Activated gamma-delta T cell (primary cell): ENCODE measurements at regions not wholly inside any gene's neighbourhood (a gene's known extent, or its start where the extent isn't known, plus 50 kb on each side); places are given as distances from the start of the nearest gene placed in this dataset.

Experiments
- DNase-seq: peaks from one replicate; lab custom pipeline; 2025; lab: John Stamatoyannopoulos, UW

- no peak for DNase-seq
These were observed 312.9 kb downstream of the RRAGC start for GRCh38 chr1:38546636-38547035.

DNA sequence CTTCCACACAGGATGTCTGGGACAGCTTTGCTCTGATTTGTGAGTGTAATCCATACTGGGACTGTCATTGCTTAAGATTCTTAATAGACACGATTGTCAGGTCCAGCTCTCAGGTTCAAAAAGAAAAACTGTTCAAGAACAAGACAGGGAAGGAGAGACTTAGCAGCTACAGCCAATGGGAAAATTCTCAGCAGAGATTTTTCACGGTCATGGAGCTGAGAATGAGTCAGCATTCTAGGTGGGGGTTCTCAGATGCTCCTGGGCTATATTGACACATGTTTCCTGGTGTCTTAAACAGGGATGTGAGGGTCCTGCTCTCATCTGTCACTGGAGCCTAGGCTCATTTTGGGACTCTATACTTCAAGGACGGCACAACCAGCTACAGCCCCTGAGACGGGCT is 318.3 kb downstream of the RRAGC start:
- DNase-seq, result no peak

DNA sequence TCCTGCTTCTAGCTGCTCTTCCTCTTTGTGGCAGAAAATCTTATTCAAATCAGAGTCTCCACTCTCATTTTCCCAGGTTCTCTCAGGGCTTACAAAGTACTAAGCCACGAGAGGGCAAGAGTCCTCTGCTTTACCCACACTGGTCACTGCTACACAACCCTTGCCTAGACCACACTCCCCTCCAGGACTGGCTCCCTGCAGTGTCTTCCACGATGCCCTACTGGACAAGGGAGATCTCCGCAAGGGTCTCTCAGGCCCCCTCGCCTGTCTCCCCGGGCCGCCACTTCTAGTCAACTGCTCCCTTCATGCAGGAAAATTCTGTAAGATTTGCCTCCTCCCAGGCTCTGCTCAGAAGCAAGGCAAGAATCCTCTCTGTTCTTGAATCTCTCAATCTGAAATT is 319.6 kb downstream of the RRAGC start:
- no peak for DNase-seq

DNA sequence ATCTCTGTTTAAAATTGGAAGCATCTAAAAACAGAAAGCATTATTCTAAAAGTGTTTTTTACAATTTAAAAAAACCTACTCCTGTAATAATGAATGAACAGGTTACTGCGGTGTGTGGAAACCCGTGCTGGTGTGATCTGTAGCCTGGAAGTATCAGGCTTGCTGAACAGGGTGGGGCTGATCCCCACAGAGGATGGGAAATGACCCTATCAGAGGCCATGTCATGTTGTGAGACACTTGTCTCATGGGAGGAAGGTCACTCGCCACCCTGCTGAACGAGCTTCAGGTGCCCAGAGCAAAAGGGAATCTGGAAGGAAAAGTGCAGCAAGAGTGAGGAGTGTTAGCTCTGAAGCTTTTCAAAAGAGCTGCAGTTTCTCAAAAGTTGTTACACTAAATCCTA is 320.7 kb downstream of the RRAGC start:
- DNase-seq, result no peak

- no peak for DNase-seq
These were observed 323.5 kb downstream of the RRAGC start for GRCh38 chr1:38536089-38536488.

GRCh38 chr1:38534473-38534823 is 325.1 kb downstream of the RRAGC start:
- DNase-seq, result no peak

DNA sequence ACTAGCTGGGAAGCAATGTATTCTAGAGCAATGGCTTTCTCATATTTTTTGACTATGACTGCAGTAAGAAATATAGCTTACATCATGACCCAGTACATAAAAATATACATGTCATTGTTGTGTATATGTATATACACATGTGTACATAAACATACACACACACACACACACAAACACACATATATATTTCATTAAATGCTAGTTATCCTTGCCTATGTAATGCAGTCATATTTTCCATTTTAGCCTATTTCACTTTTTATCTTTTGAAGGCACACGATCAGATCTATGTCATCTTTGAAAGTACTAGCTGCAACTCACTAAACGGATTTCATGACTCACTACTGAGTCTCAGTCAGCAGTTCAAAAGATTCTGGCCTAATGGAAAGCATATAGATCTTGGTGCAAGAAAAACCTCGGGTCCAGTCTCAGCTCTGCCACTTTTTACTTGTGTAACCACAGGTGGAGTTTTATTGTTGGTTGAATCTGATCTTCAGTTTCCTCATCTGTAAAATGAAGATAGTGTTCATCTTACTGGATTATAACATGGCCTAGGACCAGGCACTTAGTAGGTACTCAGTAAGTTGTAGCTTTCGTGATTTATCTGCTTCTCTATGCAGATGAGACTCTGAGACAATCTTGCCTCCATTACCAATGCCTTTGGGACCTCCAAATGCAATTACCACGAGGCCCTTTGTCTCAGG is 325.6 kb downstream of the RRAGC start:
- DNase-seq, result no peak

DNA sequence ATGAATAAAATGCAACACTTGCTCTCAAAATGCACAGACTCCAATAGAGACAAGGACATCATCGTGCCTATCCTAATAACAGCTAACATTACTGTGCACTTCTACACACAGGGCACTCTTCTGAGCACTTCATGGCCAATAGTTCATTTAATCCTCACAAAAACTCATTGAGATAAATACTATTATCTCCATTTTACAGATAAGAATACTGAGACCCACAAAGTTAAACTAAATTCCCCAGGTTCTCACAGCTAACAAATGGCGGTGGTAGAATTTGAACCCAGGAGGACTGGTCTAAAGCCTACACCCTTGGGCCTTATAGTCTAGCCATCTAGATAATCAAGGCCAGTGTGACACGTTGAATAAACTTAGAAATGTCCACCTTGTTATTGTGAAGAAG is 328.6 kb downstream of the RRAGC start:
- DNase-seq, result no peak

GRCh38 chr1:38529946-38530345 is 329.6 kb downstream of the RRAGC start:
- no peak for DNase-seq

GRCh38 chr1:38529391-38529790 is 330.2 kb downstream of the RRAGC start:
- no peak for DNase-seq

DNA sequence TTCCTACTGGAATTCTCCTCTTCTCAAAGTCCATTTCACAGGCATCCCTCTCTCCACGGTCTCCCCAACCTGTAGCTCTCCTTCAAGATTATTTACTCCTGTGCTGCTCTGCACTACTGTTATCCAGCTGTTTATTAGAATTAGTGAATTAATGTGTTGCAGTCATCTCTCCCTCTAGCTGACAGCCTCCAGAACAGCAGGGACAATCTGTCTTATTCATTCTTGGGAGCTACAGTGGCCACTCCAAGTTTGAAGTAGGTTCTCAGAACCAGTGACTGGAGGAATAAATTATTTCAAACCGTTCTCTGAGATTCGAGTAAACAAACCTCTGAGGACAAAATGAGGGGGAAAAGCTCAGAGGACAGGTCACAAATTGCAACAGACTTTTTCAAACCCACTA is 330.9 kb downstream of the RRAGC start:
- DNase-seq, result no peak

GRCh38 chr1:38527373-38527966 is 332.1 kb downstream of the RRAGC start:
- DNase-seq, result no peak

GRCh38 chr1:38526046-38526445 is 333.5 kb downstream of the RRAGC start:
- DNase-seq, result no peak

DNA sequence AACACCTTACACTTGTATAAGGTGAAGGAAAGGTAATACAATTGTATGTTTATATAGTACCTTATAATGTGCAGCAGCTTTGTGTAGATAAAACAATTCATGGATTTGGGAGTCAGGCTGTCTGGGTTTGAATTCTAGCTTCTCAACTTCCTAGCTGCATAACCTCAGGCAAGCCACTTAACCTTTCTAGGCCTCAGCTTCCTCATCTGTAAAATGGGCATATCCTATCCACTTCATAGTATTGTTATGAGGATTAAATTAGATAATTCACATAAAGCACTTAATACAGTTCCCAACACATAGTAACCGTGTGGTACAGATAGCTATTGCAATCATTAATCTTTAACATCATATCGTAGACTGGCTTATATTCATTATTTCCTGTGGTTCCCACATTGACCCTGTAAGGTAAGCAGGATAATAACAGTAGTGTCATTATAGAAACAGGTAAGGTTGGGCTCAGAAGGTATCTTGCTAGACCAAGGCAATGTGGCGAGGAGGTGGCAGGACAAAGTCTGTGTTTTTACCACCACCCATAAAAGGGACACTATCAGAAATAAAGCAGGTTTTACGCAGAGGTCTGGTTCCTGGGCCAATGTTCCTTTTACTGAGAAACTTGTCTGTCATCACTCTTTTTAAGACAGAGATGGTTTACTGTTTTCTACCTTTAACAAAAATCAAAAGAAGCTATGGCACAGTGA is 334.1 kb downstream of the RRAGC start:
- DNase-seq, result no peak

DNA sequence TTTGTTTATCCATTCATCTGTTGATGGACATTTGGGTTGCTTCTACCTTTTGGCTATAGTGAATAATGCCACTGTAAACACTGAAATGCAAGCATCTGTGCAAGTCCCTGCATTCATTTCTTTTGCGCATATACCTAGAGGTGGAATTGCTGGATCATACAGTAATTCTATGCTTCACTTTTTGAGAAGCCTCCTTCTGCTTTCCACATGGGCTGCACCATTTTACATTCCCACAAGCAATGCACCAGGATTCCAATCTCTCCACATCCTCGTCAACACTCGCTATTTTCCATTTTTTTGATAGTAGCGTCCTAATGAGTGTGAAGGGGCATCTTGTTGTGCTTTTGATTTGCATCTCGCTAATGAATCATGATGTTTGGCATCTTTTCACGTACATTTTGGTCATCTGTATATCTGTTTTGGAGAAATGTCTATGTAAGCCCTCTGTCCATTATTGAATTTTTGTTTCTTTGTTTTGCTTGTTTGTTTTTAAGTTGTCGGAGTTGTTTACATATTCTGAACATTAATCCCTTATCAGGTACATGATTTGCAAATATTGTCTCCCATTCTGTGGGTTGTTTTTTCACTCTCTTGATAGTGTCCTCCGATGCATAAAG is 335.4 kb downstream of the RRAGC start:
- DNase-seq, result no peak

DNA sequence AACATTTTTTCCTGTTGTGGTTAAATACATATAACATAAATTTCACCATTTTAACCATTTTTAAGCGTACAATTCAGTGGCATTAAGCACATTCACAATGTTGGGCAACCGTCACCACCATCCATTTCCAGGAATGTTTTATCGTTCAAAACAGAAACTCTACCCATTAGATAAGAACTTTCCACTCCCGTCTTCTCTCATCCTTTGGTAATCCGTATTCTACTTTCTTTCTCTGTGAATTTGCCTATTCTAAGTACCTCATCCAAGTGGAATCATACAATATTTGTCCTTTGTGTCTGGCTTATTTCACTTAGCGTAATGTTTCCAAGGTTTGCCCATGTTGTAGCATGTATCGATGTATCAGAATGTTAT is 336.0 kb downstream of the RRAGC start:
- no peak for DNase-seq

DNA sequence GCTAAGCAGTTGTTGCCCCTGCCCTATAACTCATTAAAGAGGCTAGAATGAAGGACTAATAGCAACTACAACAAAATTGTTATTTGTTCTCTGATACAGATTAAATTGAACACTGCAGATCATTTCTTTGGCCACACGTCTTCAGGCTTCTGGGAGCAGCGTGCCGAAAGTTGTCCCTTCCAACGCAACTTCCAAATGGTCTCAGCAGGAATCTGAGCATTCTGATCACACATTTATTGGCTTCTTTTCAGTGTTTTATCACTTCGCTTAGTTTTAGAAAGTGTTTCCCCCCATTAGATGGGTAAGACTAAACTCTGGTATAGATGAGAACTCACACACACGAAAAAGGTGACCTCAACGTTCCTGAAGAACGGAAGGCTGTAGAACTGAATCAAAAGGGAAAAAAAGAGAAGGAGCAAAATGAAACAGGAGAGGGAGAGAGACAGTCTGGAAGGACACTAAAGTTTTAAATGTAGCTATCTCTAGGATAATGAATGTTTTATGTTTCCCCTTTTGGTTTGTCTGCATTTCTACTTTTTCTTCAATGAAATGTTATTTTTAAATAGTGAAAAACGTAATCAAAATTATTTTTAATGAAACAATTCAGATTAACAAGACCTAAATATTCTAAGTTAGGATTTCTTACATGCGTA is 336.5 kb downstream of the RRAGC start:
- DNase-seq, result no peak

DNA sequence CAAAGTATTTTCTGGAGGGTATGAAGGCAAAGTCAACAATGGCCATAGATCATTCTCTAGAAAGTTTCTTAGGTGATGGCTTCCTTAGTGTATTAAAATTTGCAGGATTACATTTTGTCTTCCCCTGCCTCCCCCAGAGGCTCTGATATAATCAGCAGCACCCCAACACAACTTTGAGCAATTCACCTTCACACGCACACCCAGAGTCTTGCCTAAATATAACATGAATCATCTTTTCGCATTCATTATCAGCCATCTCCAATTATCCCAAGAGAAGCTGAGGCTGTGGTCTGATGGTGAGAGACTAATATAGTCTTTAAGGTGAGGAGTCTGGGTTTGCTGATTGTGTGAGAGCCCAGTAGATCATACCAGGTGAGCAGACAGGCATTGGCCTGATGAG is 343.0 kb downstream of the RRAGC start:
- DNase-seq, result no peak

DNA sequence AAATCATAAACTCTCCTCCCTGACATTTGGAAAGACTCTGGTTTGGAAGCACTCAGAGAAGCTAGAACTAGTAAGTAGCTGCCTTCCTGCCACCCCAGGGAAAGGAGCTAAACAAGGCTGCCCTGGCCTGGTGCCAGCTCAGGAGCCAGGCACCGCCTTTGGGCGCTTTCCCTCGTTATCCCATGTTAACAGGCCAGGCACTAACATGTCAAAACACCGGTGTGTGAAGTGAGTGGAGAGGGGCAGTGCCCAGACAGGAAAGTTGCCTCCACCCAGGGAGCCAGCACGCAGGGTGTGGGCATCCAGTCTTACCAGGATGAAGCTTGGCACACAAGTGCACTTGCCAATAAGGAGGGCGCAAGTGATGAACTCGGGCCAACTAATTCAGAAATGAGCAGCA is 346.8 kb downstream of the RRAGC start:
- no peak for DNase-seq

DNA sequence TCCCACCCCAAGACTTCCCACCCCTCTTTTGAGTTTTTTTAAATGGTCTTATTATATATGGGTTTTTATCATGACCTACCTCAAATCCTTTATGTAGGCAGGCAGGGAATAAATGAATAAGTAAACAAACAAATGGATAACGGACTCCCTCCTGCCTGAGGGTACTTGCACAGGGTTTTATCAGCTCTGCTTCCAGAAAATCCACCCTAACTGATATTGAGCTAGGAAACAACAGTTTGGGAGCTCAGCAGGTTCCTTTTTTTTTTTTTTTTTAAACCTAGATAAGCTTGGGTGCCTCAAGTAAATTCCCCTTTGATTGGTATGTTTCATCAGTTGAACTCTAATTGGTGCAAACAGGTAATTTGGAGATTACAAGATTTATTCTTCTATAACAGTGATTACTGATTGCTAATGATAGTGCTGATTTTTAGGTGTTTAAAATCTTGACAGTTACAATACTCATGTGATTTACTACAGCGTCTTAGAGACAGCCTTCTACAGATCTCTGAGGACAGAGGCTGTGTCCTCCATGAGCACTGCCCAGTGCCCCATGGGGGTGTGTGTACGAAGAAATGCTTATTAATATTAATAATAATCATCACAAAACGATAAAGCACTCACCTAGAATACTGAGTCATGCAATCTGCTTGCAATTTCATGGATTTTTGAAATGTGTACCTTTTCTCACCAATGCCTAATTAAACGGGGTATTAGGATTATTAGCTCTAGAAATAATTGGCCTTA is 347.4 kb downstream of the RRAGC start:
- DNase-seq, result no peak

DNA sequence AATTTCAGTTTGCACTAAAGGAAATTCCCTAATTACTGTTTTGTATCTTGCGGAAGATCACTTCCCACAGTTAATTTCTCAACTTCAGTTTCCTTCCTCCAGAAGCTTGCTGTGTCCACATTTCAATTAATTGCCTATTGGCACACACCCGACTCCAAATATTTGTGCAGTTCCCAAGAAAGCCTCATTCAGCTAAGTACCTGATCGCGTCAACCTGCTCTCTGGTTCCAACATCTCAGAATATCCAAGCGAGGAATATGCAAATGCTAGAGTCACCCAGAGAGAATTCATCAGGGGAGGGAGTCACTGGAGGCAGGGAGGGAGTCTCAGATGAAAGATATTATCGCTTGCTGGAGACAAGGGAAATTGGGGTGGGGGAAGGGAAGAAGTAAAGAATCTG is 351.3 kb downstream of the RRAGC start:
- no peak for DNase-seq

DNA sequence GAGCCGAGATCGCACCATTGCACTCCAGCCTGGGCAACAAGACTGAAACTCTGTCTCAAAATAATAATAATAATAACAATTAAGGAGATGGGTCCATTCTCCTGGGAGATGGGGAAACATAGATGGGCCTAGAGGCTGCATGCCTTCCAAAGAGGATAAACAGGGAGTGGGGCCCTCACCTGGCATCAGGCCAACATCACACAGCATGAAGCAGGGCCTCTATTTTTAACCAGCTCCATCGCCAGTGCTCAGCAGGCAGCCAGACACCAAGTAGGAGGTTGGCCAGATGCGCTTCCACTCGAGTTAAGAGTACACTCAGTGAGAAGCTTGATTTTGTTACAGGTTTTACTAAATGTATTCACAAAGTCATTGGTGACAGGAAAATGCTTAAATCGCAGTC is 352.0 kb downstream of the RRAGC start:
- no peak for DNase-seq
